H9 (cell line): ENCODE measurements at regions not wholly inside any gene's neighbourhood (a gene's known extent, or its start where the extent isn't known, plus 50 kb on each side); places are given as distances from the start of the nearest gene placed in this dataset.

ENCODE experiments used
- DNase-seq: peaks from one replicate; pipeline ENCODE4 v3.0.0-alpha.2; 2017
- H2AFZ ChIP-seq: one replicate; pipeline ENCODE4 v1.6.1; 2013; ENCODE audit warnings: mild to moderate bottlenecking, low read length, control low read depth, moderate library complexity
- H2AK5ac ChIP-seq: 2 replicates; pipeline ENCODE4 v1.6.1; 2013; ENCODE audit warnings: low read length, control low read depth, mixed read lengths; ENCODE audit not compliant: insufficient read length
- H2BK120ac ChIP-seq: one replicate; pipeline ENCODE4 v1.6.1; 2013; ENCODE audit warnings: low read depth, mild to moderate bottlenecking, low read length, control low read depth, inconsistent platforms; ENCODE audit not compliant: poor library complexity, severe bottlenecking
- H2BK12ac ChIP-seq: 2 replicates; pipeline ENCODE4 v1.6.1; 2013; ENCODE audit warnings: low read length, control low read depth, mixed read lengths, low read depth; ENCODE audit not compliant: insufficient read length
- H2BK15ac ChIP-seq: 2 replicates; pipeline ENCODE4 v1.6.1; 2013; ENCODE audit warnings: low read depth, low read length, control low read depth
- H2BK20ac ChIP-seq: one replicate; pipeline ENCODE4 v1.6.1; 2013; ENCODE audit warnings: low read depth, mild to moderate bottlenecking, low read length, control low read depth, inconsistent platforms; ENCODE audit not compliant: poor library complexity, severe bottlenecking
- H2BK5ac ChIP-seq: 2 replicates; pipeline ENCODE4 v1.6.1; 2013; ENCODE audit warnings: low read length, control low read depth, mixed read lengths; ENCODE audit not compliant: insufficient read length
- H3K14ac ChIP-seq: 2 replicates; pipeline ENCODE4 v1.6.1; 2013; ENCODE audit warnings: low read length, control low read depth; ENCODE audit not compliant: insufficient read depth
- H3K18ac ChIP-seq: 2 replicates; pipeline ENCODE4 v1.6.1; 2013; ENCODE audit warnings: low read depth, mild to moderate bottlenecking, mixed read lengths, low read length, control low read depth; ENCODE audit not compliant: insufficient read length
- H3K23ac ChIP-seq: 2 replicates; pipeline ENCODE4 v1.6.1; 2013; ENCODE audit warnings: low read length, control low read depth, mixed read lengths, low read depth; ENCODE audit not compliant: insufficient read length
- H3K23me2 ChIP-seq: 2 replicates; pipeline ENCODE4 v1.6.1; 2013; ENCODE audit warnings: low read depth, mild to moderate bottlenecking, mixed read lengths, low read length, control low read depth; ENCODE audit not compliant: insufficient read length, poor library complexity, severe bottlenecking
- H3K27ac ChIP-seq: 2 replicates; pipeline ENCODE4 v1.5.1; 2013; ENCODE audit warnings: low read length, control low read depth, mixed read lengths, low read depth; ENCODE audit not compliant: insufficient read length
- H3K27me3 ChIP-seq: 2 replicates; pipeline ENCODE4 v1.6.1; 2013; ENCODE audit warnings: low read length, control low read depth, inconsistent platforms; ENCODE audit not compliant: insufficient read depth
- H3K4ac ChIP-seq: 2 replicates; pipeline ENCODE4 v1.6.1; 2013; ENCODE audit warnings: low read depth, mild to moderate bottlenecking, control low read depth, inconsistent platforms, low read length, moderate library complexity
- H3K4me1 ChIP-seq: 2 replicates; pipeline ENCODE4 v1.6.1; 2013; ENCODE audit warnings: low read length, control low read depth, inconsistent platforms; ENCODE audit not compliant: insufficient read depth
- H3K4me2 ChIP-seq: 2 replicates; pipeline ENCODE4 v1.6.1; 2013; ENCODE audit warnings: low read length, control low read depth, mixed read lengths; ENCODE audit not compliant: insufficient read length, insufficient read depth
- H3K56ac ChIP-seq: 2 replicates; pipeline ENCODE4 v1.6.1; 2013; ENCODE audit warnings: low read depth, mild to moderate bottlenecking, mixed read lengths, low read length, control low read depth; ENCODE audit not compliant: insufficient read length
- H3K79me1 ChIP-seq: 2 replicates; pipeline ENCODE4 v1.6.1; 2013; ENCODE audit warnings: low read depth, mild to moderate bottlenecking, moderate library complexity, low read length, control low read depth, inconsistent platforms; ENCODE audit not compliant: insufficient read depth, poor library complexity, severe bottlenecking
- H3K79me2 ChIP-seq: 2 replicates; pipeline ENCODE4 v1.6.1; 2013; ENCODE audit warnings: low read length, control low read depth, inconsistent platforms; ENCODE audit not compliant: insufficient read depth
- H3K9ac ChIP-seq: 2 replicates; pipeline ENCODE4 v1.6.1; 2013; ENCODE audit warnings: low read length, control low read depth, mixed read lengths; ENCODE audit not compliant: insufficient read length; ENCODE audit errors: extremely low read depth
- H3K9me3 ChIP-seq: one replicate; pipeline ENCODE4 v1.6.1; 2013; ENCODE audit warnings: low read depth, low read length, inconsistent platforms; ENCODE audit not compliant: control insufficient read depth
- H3T11ph ChIP-seq: one replicate; pipeline ENCODE4 v1.6.1; 2013; ENCODE audit warnings: mild to moderate bottlenecking, low read length, control low read depth, inconsistent platforms
- H4K20me1 ChIP-seq: one replicate; pipeline ENCODE4 v1.6.1; 2013; ENCODE audit not compliant: control insufficient read depth, insufficient read length, insufficient read depth
- H4K5ac ChIP-seq: 2 replicates; pipeline ENCODE4 v1.6.1; 2013; ENCODE audit warnings: low read depth, mild to moderate bottlenecking, mixed read lengths, low read length, control low read depth; ENCODE audit not compliant: insufficient read length
- H4K8ac ChIP-seq: replicated peaks from 2 replicates; pipeline ENCODE4 v1.6.1; 2013; ENCODE audit warnings: low read length, control low read depth, mixed read lengths, low read depth; ENCODE audit not compliant: insufficient read length
- H4K91ac ChIP-seq: 2 replicates; pipeline ENCODE4 v1.6.1; 2013; ENCODE audit warnings: low read depth, mild to moderate bottlenecking, moderate library complexity, mixed read lengths, low read length, control low read depth; ENCODE audit not compliant: insufficient read length
- H3K27ac Mint-ChIP-seq, 3 experiments: 2 replicates in 2 of 3; 3 replicates in 1 of 3; pipeline ENCODE4 v1.8.0; 2020 to 2021; ENCODE audit warnings: mixed read lengths in 3 of 3, mild to moderate bottlenecking in 1 of 3, moderate library complexity in 1 of 3
- H3K27me3 Mint-ChIP-seq: 2 replicates; pipeline ENCODE4 v1.8.0; 2021; ENCODE audit warnings: low read depth, mild to moderate bottlenecking, moderate library complexity, mixed read lengths
- H3K36me3 Mint-ChIP-seq, 3 experiments: 2 replicates in 2 of 3; 3 replicates in 1 of 3; pipeline ENCODE4 v1.8.0; 2020 to 2021; ENCODE audit warnings: low read depth in 3 of 3, mixed read lengths in 3 of 3; ENCODE audit not compliant: insufficient read depth in 1 of 3
- H3K4me1 Mint-ChIP-seq, 2 experiments: 2 replicates each; pipeline ENCODE4 v1.8.0; 2020; ENCODE audit warnings: mixed read lengths in 2 of 2
- H3K4me3 Mint-ChIP-seq, 2 experiments: 2 replicates in 1 of 2; 3 replicates in 1 of 2; pipeline ENCODE4 v1.8.0; 2020 to 2021; ENCODE audit warnings: mild to moderate bottlenecking in 2 of 2, mixed read lengths in 2 of 2, moderate library complexity in 1 of 2
- H3K9me3 Mint-ChIP-seq, 2 experiments: 2 replicates in 1 of 2; 3 replicates in 1 of 2; pipeline ENCODE4 v1.8.0; 2020; ENCODE audit warnings: mild to moderate bottlenecking in 2 of 2, mixed read lengths in 2 of 2, moderate library complexity in 1 of 2
- CTCF ChIP-seq: fragments of 200-600 bp; sonication (generic); conservative IDR thresholded peaks from 3 replicates; pipeline ENCODE4 v1.8.0; 2021; ENCODE audit warnings: antibody characterized with exemption, mild to moderate bottlenecking
- WGBS: extraction: QIAGEN DNeasy Blood & Tissue Kit; methylation state at CpG from one replicate; pipeline ENCODE4 v1.1.7; 2013; ENCODE audit warnings: missing lambda C conversion rate, low lambda C conversion rate, mixed read lengths; ENCODE audit not compliant: insufficient read length; ENCODE audit errors: extremely low coverage; 5-methylcytosine and 5-hydroxymethylcytosine counted together

DNA sequence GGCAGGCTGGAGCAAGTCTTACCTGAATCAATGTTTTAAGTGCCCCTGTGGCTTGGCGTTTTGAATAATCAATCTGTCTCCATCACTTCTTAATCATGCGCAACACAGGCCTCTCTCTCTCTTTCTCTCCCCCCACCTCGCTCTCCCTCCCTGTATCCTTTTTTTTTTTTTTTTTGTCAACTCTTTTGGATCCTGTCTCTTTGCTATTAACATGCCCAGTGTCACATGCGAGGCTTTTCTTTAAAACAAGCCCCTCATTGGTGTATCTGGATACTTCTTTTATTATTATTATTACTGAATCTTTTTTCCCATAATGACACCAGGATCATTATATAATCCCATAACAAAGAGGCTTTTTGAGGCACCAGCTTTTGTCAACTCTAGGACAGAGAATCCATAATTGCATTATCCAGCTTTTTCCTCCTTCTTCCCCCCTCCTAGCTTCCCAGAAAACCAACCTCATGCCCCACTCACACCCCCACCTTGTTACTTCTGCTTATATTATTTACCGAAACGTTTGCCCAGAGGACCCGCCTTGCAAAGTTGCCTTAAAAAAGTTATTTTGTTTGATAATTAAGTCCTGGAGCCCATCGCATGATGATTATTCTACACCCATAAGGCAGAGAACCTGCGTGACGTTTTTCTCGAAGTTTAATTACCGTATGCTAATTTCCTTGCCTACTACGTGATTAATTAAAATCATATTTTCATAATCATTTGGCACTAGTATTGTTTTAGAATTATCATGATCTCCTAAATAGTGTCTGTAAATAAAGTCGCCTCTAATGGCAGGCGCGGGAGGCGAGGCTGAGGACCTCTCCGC, 148.1 kb upstream of the ZNF536 start:
- H3K27me3 ChIP-seq: peaks cover 43% of the 10 kb centered on the region
- WGBS: no CpG with 5 or more reads among the region's 18 CpGs
- peak overlapping the region in 1 of 2 experiments; percentile 75; a peak in 4 of 5 replicates for H3K4me3 Mint-ChIP-seq

More for the DNA sequence above, 148.1 kb upstream of the ZNF536 start:
- H2BK120ac ChIP-seq: no peak overlapping the region
- no peak overlapping the region for H2BK15ac ChIP-seq
- H2BK20ac ChIP-seq: no peak overlapping the region
- H3K27me3 Mint-ChIP-seq: peaks cover 85% of the 10 kb centered on the region
- DNase-seq: no peak
- H3T11ph ChIP-seq: no peak overlapping the region
- no peak overlapping the region for H3K9ac ChIP-seq
- no peak overlapping the region for H3K4ac ChIP-seq
- no peak overlapping the region for H4K8ac ChIP-seq
- no peak overlapping the region for H3K56ac ChIP-seq
- no peak overlapping the region for H2AK5ac ChIP-seq
- no peaks in the 10 kb centered on the region for H4K20me1 ChIP-seq
- H2BK5ac ChIP-seq: no peak overlapping the region
- H4K91ac ChIP-seq: no peak overlapping the region
- TF ChIP-seq CTCF: no peak
- H3K27ac Mint-ChIP-seq: no peak overlapping the region; a peak in 1 of 7 replicates
- H3K23ac ChIP-seq: no peak overlapping the region
- H3K4me2 ChIP-seq: peak overlapping the region; percentile 67
- peaks cover 0 to 4% of the 10 kb centered on the region in 2 experiments; a peak in 3 of 5 replicates for H3K9me3 Mint-ChIP-seq
- no peaks in the 10 kb centered on the region for H3K79me1 ChIP-seq
- no peaks in the 10 kb centered on the region for H3K4me1 ChIP-seq
- no peak overlapping the region for H2AFZ ChIP-seq
- no peaks in the 10 kb centered on the region for H3K9me3 ChIP-seq
- no peaks in the 10 kb centered on the region for H3K79me2 ChIP-seq
- no peak overlapping the region for H4K5ac ChIP-seq
- peaks cover 32 to 40% of the 10 kb centered on the region in 2 experiments for H3K4me1 Mint-ChIP-seq
- no peak overlapping the region for H3K18ac ChIP-seq
- peaks cover 19% of the 10 kb centered on the region for H3K23me2 ChIP-seq
- no peak overlapping the region for H3K14ac ChIP-seq
- no peak overlapping the region for H2BK12ac ChIP-seq
- H3K27ac ChIP-seq: no peak overlapping the region
- no peaks in the 10 kb centered on the region for H3K36me3 Mint-ChIP-seq
